ENCODE measurements at regions not wholly inside any gene's neighbourhood (a gene's known extent, or its start where the extent isn't known, plus 50 kb on each side); places are given as distances from the start of the nearest gene placed in this dataset.

DNA sequence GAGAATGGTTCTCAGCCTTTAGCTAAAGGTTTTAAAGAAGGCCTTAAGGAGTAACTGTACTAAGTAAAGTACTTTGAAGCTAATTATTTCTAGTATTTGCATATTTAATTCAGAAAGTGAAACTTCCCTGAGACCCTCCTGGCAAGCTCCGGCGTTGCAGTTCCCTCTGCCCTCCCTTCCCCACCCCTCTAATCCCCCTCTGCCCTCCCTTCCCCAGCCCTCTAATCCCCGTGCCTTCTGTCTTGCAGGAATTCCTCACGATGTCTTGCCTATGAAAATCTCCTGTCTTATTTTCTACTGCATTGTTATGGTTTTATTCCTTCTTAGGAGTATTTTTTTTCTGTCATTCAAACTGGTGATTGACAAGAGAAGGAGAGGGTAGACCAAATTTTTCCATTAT lies 236.9 kb downstream of the COL4A1 start:
- Mint-ChIP-seq H3K9me3 (no peaks in the 10 kb centered on the region), H3K27ac (no peak overlapping the region), H3K36me3 (ENCODE audit: low read depth) (no peaks in the 10 kb centered on the region), H3K4me1 (peaks cover 8% of the 10 kb centered on the region; the same call in 2 of the 3 replicates), H3K4me3 (no peak overlapping the region), H3K27me3 (ENCODE audit: insufficient read depth, low read depth, poor library complexity) (no peaks in the 10 kb centered on the region)
- Histone ChIP-seq H3K27me3 (ENCODE audit: insufficient read depth) (no peaks in the 10 kb centered on the region), H3K4me1 (ENCODE audit: insufficient read depth) (peaks cover 5% of the 10 kb centered on the region; the same call in 1 of the 2 replicates), H2AFZ (no peak overlapping the region), H3K79me2 (replicated peaks; ENCODE audit: insufficient read depth) (no peaks in the 10 kb centered on the region), H3K4me2 (no peak overlapping the region), H3K9me2 (ENCODE audit: insufficient read depth) (no peaks in the 10 kb centered on the region), H3F3A (replicated peaks; ENCODE audit: low read depth) (no peaks in the 10 kb centered on the region), H3K27ac (ENCODE audit: low read depth) (no peak overlapping the region), H3K36me3 (ENCODE audit: insufficient read depth) (no peaks in the 10 kb centered on the region), H3K4me3 (no peak overlapping the region), H4K20me1 (replicated peaks; ENCODE audit: insufficient read depth) (no peaks in the 10 kb centered on the region)
- TF ChIP-seq ETS1 (IDR thresholded peaks at IDR 0.05) (no peak), ZNF331 (CRISPR knock-in tag; IDR thresholded peaks at IDR 0.05; ENCODE audit: low read depth) (no peak), POLR2AphosphoS5 (IDR thresholded peaks at IDR 0.05; ENCODE audit: low read depth) (no peak), EZH2phosphoT487 (IDR thresholded peaks at IDR 0.05; ENCODE audit: unreplicated experiment) (no peak), NANOG (IDR thresholded peaks at IDR 0.05; ENCODE audit: borderline replicate concordance) (no peak), JUNB (IDR thresholded peaks at IDR 0.05; ENCODE audit: unreplicated experiment) (no peak), EZH2 (IDR thresholded peaks at IDR 0.05; ENCODE audit: low read depth, unreplicated experiment) (no peak), CREB1 (CRISPR knock-in tag; IDR thresholded peaks at IDR 0.05; ENCODE audit: low read depth) (no peak), STAT1 (IDR thresholded peaks at IDR 0.05; ENCODE audit: unreplicated experiment) (no peak), ZNF114 (CRISPR knock-in tag; IDR thresholded peaks at IDR 0.05) (no peak)
- TF ChIP-seq, protein P1, sequence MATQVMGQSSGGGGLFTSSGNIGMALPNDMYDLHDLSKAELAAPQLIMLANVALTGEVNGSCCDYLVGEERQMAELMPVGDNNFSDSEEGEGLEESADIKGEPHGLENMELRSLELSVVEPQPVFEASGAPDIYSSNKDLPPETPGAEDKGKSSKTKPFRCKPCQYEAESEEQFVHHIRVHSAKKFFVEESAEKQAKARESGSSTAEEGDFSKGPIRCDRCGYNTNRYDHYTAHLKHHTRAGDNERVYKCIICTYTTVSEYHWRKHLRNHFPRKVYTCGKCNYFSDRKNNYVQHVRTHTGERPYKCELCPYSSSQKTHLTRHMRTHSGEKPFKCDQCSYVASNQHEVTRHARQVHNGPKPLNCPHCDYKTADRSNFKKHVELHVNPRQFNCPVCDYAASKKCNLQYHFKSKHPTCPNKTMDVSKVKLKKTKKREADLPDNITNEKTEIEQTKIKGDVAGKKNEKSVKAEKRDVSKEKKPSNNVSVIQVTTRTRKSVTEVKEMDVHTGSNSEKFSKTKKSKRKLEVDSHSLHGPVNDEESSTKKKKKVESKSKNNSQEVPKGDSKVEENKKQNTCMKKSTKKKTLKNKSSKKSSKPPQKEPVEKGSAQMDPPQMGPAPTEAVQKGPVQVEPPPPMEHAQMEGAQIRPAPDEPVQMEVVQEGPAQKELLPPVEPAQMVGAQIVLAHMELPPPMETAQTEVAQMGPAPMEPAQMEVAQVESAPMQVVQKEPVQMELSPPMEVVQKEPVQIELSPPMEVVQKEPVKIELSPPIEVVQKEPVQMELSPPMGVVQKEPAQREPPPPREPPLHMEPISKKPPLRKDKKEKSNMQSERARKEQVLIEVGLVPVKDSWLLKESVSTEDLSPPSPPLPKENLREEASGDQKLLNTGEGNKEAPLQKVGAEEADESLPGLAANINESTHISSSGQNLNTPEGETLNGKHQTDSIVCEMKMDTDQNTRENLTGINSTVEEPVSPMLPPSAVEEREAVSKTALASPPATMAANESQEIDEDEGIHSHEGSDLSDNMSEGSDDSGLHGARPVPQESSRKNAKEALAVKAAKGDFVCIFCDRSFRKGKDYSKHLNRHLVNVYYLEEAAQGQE (IDR thresholded peaks at IDR 0.05; ENCODE audit: unreplicated experiment) = no peak
- TF ChIP-seq, protein P2, sequence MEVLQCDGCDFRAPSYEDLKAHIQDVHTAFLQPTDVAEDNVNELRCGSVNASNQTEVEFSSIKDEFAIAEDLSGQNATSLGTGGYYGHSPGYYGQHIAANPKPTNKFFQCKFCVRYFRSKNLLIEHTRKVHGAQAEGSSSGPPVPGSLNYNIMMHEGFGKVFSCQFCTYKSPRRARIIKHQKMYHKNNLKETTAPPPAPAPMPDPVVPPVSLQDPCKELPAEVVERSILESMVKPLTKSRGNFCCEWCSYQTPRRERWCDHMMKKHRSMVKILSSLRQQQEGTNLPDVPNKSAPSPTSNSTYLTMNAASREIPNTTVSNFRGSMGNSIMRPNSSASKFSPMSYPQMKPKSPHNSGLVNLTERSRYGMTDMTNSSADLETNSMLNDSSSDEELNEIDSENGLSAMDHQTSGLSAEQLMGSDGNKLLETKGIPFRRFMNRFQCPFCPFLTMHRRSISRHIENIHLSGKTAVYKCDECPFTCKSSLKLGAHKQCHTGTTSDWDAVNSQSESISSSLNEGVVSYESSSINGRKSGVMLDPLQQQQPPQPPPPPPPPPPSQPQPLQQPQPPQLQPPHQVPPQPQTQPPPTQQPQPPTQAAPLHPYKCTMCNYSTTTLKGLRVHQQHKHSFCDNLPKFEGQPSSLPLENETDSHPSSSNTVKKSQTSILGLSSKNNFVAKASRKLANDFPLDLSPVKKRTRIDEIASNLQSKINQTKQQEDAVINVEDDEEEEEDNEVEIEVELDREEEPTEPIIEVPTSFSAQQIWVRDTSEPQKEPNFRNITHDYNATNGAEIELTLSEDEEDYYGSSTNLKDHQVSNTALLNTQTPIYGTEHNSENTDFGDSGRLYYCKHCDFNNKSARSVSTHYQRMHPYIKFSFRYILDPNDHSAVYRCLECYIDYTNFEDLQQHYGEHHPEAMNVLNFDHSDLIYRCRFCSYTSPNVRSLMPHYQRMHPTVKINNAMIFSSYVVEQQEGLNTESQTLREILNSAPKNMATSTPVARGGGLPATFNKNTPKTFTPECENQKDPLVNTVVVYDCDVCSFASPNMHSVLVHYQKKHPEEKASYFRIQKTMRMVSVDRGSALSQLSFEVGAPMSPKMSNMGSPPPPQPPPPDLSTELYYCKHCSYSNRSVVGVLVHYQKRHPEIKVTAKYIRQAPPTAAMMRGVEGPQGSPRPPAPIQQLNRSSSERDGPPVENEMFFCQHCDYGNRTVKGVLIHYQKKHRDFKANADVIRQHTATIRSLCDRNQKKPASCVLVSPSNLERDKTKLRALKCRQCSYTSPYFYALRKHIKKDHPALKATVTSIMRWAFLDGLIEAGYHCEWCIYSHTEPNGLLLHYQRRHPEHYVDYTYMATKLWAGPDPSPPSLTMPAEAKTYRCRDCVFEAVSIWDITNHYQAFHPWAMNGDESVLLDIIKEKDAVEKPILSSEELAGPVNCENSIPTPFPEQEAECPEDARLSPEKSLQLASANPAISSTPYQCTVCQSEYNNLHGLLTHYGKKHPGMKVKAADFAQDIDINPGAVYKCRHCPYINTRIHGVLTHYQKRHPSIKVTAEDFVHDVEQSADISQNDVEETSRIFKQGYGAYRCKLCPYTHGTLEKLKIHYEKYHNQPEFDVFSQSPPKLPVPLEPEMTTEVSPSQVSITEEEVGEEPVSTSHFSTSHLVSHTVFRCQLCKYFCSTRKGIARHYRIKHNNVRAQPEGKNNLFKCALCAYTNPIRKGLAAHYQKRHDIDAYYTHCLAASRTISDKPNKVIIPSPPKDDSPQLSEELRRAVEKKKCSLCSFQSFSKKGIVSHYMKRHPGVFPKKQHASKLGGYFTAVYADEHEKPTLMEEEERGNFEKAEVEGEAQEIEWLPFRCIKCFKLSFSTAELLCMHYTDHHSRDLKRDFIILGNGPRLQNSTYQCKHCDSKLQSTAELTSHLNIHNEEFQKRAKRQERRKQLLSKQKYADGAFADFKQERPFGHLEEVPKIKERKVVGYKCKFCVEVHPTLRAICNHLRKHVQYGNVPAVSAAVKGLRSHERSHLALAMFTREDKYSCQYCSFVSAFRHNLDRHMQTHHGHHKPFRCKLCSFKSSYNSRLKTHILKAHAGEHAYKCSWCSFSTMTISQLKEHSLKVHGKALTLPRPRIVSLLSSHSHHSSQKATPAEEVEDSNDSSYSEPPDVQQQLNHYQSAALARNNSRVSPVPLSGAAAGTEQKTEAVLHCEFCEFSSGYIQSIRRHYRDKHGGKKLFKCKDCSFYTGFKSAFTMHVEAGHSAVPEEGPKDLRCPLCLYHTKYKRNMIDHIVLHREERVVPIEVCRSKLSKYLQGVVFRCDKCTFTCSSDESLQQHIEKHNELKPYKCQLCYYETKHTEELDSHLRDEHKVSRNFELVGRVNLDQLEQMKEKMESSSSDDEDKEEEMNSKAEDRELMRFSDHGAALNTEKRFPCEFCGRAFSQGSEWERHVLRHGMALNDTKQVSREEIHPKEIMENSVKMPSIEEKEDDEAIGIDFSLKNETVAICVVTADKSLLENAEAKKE (CRISPR knock-in tag; IDR thresholded peaks at IDR 0.05) = no peak
- TF ChIP-seq, protein P3, sequence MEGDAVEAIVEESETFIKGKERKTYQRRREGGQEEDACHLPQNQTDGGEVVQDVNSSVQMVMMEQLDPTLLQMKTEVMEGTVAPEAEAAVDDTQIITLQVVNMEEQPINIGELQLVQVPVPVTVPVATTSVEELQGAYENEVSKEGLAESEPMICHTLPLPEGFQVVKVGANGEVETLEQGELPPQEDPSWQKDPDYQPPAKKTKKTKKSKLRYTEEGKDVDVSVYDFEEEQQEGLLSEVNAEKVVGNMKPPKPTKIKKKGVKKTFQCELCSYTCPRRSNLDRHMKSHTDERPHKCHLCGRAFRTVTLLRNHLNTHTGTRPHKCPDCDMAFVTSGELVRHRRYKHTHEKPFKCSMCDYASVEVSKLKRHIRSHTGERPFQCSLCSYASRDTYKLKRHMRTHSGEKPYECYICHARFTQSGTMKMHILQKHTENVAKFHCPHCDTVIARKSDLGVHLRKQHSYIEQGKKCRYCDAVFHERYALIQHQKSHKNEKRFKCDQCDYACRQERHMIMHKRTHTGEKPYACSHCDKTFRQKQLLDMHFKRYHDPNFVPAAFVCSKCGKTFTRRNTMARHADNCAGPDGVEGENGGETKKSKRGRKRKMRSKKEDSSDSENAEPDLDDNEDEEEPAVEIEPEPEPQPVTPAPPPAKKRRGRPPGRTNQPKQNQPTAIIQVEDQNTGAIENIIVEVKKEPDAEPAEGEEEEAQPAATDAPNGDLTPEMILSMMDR (conservative IDR thresholded peaks at IDR 0.05; ENCODE audit: low read depth in 2 of 2) = no peak
- ATAC-seq (peak; percentile 50), DNase-seq (ENCODE audit: low spot score) (peak; percentile 13)
